ENCODE measurements at regions not wholly inside any gene's neighbourhood (a gene's known extent, or its start where the extent isn't known, plus 50 kb on each side); places are given as distances from the start of the nearest gene placed in this dataset.

DNA sequence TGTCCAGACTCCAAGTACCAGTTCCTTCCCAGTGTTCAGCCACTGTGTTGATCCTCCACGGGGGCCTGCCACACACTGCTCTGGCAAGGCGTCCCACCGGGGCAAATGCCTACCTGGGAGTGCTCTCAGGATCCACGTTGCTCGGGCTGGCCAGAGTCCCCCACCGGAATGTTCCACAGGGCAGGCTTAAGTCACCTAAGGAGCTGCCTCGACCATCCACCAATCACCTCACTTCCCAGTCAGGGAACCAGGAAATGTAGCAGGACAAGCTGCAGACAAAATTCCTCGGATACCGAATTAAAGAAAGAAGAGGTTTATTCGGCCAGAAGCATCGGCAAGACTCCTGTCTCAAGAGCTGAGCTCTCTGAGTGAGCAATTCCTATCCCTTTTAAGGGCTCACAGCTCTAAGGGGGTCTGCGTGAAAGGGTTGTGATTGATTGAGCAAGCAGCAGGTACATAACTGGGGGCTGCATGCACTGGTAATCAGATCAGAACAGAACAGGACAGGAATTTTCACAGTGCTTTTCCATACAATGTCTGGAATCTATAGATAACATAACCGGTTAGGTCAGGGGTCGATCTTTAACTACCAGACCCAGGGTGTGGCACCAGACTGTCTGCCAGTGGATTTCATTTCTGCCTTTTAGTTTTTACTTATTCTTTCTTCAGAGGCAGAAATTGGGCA lies 56.9 kb upstream of the EDNRB start:
- Histone ChIP-seq H3K4me2 (ENCODE audit: extremely low read depth, insufficient read depth, low read length) (no peak overlapping the region), H3K4me3 (replicated peaks in 1 of 4; ENCODE audit: control extremely low read depth in 1 of 4, insufficient read depth in 1 of 4, low read depth in 3 of 4, low read length in 4 of 4) (no peak overlapping the region), H4K20me1 (ENCODE audit: control insufficient read depth, extremely low read depth, insufficient read depth, low read length) (no peaks in the 10 kb centered on the region), H3K9ac (ENCODE audit: insufficient read depth, low read length) (no peak overlapping the region), H3K27me3 (ENCODE audit: control insufficient read depth, insufficient read depth, low read length) (no peaks in the 10 kb centered on the region), H3K4me1 (ENCODE audit: control insufficient read depth, extremely low read depth, insufficient read depth, low read length) (no peaks in the 10 kb centered on the region), H3K36me3 (ENCODE audit: control insufficient read depth, insufficient read depth, low read length) (no peaks in the 10 kb centered on the region), H2AFZ (ENCODE audit: low read length) (no peak overlapping the region), H3K9me3 (ENCODE audit: control insufficient read depth, insufficient read depth, low read depth, low read length) (no peaks in the 10 kb centered on the region), H3K79me2 (ENCODE audit: control insufficient read depth, insufficient read depth, low read length) (no peaks in the 10 kb centered on the region), H3K27ac (ENCODE audit: insufficient read depth, low read length) (no peak overlapping the region)
- TF ChIP-seq EZH2 (IDR thresholded peaks at IDR 0.05; ENCODE audit: low read length, missing control alignments) = no peak
- TF ChIP-seq, protein P1, sequence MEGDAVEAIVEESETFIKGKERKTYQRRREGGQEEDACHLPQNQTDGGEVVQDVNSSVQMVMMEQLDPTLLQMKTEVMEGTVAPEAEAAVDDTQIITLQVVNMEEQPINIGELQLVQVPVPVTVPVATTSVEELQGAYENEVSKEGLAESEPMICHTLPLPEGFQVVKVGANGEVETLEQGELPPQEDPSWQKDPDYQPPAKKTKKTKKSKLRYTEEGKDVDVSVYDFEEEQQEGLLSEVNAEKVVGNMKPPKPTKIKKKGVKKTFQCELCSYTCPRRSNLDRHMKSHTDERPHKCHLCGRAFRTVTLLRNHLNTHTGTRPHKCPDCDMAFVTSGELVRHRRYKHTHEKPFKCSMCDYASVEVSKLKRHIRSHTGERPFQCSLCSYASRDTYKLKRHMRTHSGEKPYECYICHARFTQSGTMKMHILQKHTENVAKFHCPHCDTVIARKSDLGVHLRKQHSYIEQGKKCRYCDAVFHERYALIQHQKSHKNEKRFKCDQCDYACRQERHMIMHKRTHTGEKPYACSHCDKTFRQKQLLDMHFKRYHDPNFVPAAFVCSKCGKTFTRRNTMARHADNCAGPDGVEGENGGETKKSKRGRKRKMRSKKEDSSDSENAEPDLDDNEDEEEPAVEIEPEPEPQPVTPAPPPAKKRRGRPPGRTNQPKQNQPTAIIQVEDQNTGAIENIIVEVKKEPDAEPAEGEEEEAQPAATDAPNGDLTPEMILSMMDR (conservative IDR thresholded peaks at IDR 0.05 in 1 of 2, IDR thresholded peaks at IDR 0.05 in 1 of 2; ENCODE audit: low read depth in 1 of 2, low read length in 2 of 2) = no peak
- no peak for DNase-seq (ENCODE audit: low read depth in 2 of 2)

DNA sequence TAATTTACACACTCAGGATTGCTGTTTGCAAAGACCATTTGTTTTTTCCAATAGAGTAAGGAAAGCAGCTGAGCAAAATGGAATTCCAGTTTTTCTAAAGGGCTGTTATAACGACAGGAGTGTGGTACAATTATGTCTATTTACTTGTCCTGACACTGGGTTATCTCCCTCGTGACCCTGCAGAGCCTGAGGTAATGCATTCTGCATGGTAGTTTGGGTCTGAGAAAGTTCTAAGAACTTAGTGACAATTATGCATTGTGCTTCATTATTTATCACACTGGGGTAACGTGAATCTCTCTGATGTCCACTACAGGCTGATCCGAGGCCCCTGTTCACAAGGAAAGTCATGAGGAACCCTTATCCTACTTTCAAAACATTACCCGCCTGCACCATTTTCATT lies 50.7 kb upstream of the EDNRB start:
- H3K9ac ChIP-seq (ENCODE audit: insufficient read depth, low read length) = no peak overlapping the region
- no peaks in the 10 kb centered on the region for H4K20me1 ChIP-seq (ENCODE audit: control insufficient read depth, extremely low read depth, insufficient read depth, low read length)
- H3K4me1 ChIP-seq (ENCODE audit: control insufficient read depth, extremely low read depth, insufficient read depth, low read length) = no peaks in the 10 kb centered on the region
- H2AFZ ChIP-seq (ENCODE audit: low read length) = no peak overlapping the region
- no peak for DNase-seq (ENCODE audit: low read depth in 2 of 2)
- H3K27ac ChIP-seq (ENCODE audit: insufficient read depth, low read length) = no peak overlapping the region
- no peaks in the 10 kb centered on the region for H3K9me3 ChIP-seq (ENCODE audit: control insufficient read depth, insufficient read depth, low read depth, low read length)
- H3K27me3 ChIP-seq (ENCODE audit: control insufficient read depth, insufficient read depth, low read length) = no peaks in the 10 kb centered on the region
- TF ChIP-seq, protein P1 (conservative IDR thresholded peaks at IDR 0.05 in 1 of 2, IDR thresholded peaks at IDR 0.05 in 1 of 2; ENCODE audit: low read depth in 1 of 2, low read length in 2 of 2) = no peak
- TF ChIP-seq EZH2 (IDR thresholded peaks at IDR 0.05; ENCODE audit: low read length, missing control alignments) = no peak
- H3K4me2 ChIP-seq (ENCODE audit: extremely low read depth, insufficient read depth, low read length) = no peak overlapping the region
- H3K79me2 ChIP-seq (ENCODE audit: control insufficient read depth, insufficient read depth, low read length) = no peaks in the 10 kb centered on the region
- no peak overlapping the region for H3K4me3 ChIP-seq (replicated peaks in 1 of 4; ENCODE audit: control extremely low read depth in 1 of 4, insufficient read depth in 1 of 4, low read depth in 3 of 4, low read length in 4 of 4)
- H3K36me3 ChIP-seq (ENCODE audit: control insufficient read depth, insufficient read depth, low read length) = no peaks in the 10 kb centered on the region

Measured in fibroblast of lung (primary cell).